ENCODE measurements at regions not wholly inside any gene's neighbourhood (a gene's known extent, or its start where the extent isn't known, plus 50 kb on each side); places are given as distances from the start of the nearest gene placed in this dataset.

DNA sequence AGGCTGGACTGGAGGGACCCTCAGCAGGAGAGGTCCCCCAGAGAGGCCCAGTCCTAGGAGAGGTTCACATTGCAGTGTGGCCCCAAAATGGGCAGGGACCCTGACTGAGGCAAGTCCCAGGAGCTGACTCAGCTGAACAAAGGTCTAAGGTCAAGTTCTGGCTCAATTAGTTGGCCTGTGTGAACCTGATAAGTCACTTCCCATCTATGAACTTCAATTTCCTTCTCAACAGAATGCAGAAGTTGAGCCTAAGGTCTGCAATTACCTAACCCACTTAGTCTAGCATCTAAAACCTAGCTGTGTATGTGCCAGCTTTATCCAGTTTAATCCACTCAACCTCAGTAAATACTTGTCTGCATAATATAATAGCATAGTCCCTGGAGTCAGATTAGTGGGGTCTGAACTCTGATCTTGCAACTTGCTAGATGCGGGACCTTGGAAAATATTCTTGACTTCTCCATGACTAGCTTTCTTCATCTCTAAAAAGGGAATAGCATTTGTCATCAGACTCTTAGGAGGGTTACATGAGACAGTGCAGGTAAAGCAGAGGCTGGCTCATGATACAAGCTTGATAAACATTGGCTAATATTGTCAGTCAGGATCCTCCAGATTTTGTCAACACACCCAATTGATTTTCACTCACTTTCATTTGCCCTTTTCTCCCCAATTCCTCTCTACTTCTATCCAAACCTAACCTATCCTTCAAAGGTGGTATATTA, 465.5 kb downstream of the INSC start:
- TF ChIP-seq, protein P1, sequence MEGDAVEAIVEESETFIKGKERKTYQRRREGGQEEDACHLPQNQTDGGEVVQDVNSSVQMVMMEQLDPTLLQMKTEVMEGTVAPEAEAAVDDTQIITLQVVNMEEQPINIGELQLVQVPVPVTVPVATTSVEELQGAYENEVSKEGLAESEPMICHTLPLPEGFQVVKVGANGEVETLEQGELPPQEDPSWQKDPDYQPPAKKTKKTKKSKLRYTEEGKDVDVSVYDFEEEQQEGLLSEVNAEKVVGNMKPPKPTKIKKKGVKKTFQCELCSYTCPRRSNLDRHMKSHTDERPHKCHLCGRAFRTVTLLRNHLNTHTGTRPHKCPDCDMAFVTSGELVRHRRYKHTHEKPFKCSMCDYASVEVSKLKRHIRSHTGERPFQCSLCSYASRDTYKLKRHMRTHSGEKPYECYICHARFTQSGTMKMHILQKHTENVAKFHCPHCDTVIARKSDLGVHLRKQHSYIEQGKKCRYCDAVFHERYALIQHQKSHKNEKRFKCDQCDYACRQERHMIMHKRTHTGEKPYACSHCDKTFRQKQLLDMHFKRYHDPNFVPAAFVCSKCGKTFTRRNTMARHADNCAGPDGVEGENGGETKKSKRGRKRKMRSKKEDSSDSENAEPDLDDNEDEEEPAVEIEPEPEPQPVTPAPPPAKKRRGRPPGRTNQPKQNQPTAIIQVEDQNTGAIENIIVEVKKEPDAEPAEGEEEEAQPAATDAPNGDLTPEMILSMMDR (conservative IDR thresholded peaks at IDR 0.05): no peak
- TF ChIP-seq ZFX (IDR thresholded peaks at IDR 0.05): no peak
